ENCODE measurements at regions not wholly inside any gene's neighbourhood (a gene's known extent, or its start where the extent isn't known, plus 50 kb on each side); places are given as distances from the start of the nearest gene placed in this dataset.

DNA sequence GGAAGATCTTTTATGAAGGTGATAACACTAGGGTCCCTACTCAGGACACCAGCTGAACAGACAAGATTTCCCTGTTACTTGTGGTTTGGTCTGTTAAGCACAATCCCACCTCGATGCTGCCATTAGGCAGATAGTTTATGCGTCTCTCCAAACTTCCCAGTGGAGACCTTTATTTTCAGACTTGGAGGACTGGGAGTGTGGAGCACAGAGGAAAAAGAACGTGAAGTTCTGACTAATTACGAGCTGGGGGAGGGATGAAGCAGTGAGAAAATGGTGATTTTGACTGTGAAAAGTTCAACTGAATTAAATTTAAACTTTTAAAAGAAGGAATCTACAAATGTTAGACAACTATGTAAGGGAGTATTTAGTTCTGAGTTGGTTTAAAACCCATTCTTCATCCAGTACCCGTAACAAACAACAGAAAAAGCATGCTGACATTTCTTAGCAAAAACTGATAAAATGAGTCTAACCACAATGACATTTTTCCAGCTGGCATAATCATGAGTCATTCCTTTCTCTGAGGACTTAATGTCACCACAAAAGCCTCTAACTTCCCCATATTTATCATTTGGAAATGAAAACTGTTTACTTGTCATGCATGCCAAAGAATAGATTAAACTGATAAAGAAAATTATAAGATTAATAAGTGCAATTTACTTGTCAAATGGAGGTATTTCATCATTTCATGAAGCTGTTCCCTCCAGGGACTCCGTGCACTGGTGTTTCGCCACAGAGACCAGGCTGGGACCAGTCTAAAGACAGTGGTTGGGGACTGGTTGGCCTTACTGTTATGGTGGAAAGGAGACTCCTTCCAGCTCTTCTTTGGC lies 113.3 kb upstream of the SSTR4 start (continued):
- TF ChIP-seq, protein P1, sequence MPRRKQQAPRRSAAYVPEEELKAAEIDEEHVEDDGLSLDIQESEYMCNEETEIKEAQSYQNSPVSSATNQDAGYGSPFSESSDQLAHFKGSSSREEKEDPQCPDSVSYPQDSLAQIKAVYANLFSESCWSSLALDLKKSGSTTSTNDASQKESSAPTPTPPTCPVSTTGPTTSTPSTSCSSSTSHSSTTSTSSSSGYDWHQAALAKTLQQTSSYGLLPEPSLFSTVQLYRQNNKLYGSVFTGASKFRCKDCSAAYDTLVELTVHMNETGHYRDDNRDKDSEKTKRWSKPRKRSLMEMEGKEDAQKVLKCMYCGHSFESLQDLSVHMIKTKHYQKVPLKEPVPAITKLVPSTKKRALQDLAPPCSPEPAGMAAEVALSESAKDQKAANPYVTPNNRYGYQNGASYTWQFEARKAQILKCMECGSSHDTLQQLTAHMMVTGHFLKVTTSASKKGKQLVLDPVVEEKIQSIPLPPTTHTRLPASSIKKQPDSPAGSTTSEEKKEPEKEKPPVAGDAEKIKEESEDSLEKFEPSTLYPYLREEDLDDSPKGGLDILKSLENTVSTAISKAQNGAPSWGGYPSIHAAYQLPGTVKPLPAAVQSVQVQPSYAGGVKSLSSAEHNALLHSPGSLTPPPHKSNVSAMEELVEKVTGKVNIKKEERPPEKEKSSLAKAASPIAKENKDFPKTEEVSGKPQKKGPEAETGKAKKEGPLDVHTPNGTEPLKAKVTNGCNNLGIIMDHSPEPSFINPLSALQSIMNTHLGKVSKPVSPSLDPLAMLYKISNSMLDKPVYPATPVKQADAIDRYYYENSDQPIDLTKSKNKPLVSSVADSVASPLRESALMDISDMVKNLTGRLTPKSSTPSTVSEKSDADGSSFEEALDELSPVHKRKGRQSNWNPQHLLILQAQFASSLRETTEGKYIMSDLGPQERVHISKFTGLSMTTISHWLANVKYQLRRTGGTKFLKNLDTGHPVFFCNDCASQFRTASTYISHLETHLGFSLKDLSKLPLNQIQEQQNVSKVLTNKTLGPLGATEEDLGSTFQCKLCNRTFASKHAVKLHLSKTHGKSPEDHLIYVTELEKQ (CRISPR knock-in tag; IDR thresholded peaks at IDR 0.05): no peak
- TF ChIP-seq RHOXF2B (CRISPR knock-in tag; conservative IDR thresholded peaks at IDR 0.05) (no peak), MEF2A (IDR thresholded peaks at IDR 0.05; ENCODE audit: control insufficient read depth, low read depth, low read length) (no peak), MCM2 (IDR thresholded peaks at IDR 0.05; ENCODE audit: low read depth) (no peak), NFATC3 (IDR thresholded peaks at IDR 0.05) (no peak), TCF3 (CRISPR knock-in tag; IDR thresholded peaks at IDR 0.05) (peak; percentile 29), NR1H2 (CRISPR knock-in tag; IDR thresholded peaks at IDR 0.05) (no peak), ZNF707 (CRISPR knock-in tag; conservative IDR thresholded peaks at IDR 0.05) (no peak), ELF2 (CRISPR knock-in tag; IDR thresholded peaks at IDR 0.05) (no peak), STAT5A (IDR thresholded peaks at IDR 0.05; ENCODE audit: borderline replicate concordance, low read length) (peak; percentile 40; the same call in 1 of the 2 replicates), CHD2 (IDR thresholded peaks at IDR 0.05; ENCODE audit: low read depth, low read length) (no peak), CCNT2 (IDR thresholded peaks at IDR 0.05; ENCODE audit: borderline replicate concordance, extremely low read depth, insufficient read length, low read depth, low read length) (peak; percentile 68)
- TF ChIP-seq, protein P2, sequence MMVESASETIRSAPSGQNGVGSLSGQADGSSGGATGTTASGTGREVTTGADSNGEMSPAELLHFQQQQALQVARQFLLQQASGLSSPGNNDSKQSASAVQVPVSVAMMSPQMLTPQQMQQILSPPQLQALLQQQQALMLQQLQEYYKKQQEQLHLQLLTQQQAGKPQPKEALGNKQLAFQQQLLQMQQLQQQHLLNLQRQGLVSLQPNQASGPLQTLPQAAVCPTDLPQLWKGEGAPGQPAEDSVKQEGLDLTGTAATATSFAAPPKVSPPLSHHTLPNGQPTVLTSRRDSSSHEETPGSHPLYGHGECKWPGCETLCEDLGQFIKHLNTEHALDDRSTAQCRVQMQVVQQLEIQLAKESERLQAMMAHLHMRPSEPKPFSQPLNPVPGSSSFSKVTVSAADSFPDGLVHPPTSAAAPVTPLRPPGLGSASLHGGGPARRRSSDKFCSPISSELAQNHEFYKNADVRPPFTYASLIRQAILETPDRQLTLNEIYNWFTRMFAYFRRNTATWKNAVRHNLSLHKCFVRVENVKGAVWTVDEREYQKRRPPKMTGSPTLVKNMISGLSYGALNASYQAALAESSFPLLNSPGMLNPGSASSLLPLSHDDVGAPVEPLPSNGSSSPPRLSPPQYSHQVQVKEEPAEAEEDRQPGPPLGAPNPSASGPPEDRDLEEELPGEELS (CRISPR knock-in tag; IDR thresholded peaks at IDR 0.05; ENCODE audit: borderline replicate concordance): no peak
- TF ChIP-seq, protein P3, sequence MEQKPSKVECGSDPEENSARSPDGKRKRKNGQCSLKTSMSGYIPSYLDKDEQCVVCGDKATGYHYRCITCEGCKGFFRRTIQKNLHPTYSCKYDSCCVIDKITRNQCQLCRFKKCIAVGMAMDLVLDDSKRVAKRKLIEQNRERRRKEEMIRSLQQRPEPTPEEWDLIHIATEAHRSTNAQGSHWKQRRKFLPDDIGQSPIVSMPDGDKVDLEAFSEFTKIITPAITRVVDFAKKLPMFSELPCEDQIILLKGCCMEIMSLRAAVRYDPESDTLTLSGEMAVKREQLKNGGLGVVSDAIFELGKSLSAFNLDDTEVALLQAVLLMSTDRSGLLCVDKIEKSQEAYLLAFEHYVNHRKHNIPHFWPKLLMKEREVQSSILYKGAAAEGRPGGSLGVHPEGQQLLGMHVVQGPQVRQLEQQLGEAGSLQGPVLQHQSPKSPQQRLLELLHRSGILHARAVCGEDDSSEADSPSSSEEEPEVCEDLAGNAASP (IDR thresholded peaks at IDR 0.05): no peak
- TF ChIP-seq, protein P4, sequence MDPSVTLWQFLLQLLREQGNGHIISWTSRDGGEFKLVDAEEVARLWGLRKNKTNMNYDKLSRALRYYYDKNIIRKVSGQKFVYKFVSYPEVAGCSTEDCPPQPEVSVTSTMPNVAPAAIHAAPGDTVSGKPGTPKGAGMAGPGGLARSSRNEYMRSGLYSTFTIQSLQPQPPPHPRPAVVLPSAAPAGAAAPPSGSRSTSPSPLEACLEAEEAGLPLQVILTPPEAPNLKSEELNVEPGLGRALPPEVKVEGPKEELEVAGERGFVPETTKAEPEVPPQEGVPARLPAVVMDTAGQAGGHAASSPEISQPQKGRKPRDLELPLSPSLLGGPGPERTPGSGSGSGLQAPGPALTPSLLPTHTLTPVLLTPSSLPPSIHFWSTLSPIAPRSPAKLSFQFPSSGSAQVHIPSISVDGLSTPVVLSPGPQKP (CRISPR knock-in tag; IDR thresholded peaks at IDR 0.05): no peak
- TF ChIP-seq, protein P5, sequence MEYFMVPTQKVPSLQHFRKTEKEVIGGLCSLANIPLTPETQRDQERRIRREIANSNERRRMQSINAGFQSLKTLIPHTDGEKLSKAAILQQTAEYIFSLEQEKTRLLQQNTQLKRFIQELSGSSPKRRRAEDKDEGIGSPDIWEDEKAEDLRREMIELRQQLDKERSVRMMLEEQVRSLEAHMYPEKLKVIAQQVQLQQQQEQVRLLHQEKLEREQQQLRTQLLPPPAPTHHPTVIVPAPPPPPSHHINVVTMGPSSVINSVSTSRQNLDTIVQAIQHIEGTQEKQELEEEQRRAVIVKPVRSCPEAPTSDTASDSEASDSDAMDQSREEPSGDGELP (CRISPR knock-in tag; IDR thresholded peaks at IDR 0.05; ENCODE audit: borderline replicate concordance): peak; percentile 76
- TF ChIP-seq, protein P6, sequence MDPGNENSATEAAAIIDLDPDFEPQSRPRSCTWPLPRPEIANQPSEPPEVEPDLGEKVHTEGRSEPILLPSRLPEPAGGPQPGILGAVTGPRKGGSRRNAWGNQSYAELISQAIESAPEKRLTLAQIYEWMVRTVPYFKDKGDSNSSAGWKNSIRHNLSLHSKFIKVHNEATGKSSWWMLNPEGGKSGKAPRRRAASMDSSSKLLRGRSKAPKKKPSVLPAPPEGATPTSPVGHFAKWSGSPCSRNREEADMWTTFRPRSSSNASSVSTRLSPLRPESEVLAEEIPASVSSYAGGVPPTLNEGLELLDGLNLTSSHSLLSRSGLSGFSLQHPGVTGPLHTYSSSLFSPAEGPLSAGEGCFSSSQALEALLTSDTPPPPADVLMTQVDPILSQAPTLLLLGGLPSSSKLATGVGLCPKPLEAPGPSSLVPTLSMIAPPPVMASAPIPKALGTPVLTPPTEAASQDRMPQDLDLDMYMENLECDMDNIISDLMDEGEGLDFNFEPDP (CRISPR knock-in tag; IDR thresholded peaks at IDR 0.05): no peak

Data from K562 (cell line).